SK-N-SH (cell line): ENCODE measurements at regions not wholly inside any gene's neighbourhood (a gene's known extent, or its start where the extent isn't known, plus 50 kb on each side); places are given as distances from the start of the nearest gene placed in this dataset.

Experiments used
- CTCF ChIA-PET: fragments of 300-600, 350-600 bp; formaldehyde crosslinking; extraction: SDS; loops from one replicate; lab custom pipeline; 2021; lab: Yijun Ruan, JAX
- POLR2A ChIA-PET: fragments of 350-600 bp; sonication (Branson Sonifier 250); formaldehyde crosslinking; extraction: SDS; loops from one replicate; lab custom pipeline; 2020; ENCODE audit warnings: antibody characterized with exemption, inconsistent platforms; lab: Yijun Ruan, JAX
- DNase-seq: peaks from one replicate; pipeline ENCODE4 v3.0.0; 2012
- H2AFZ ChIP-seq: fragments of 200-600 bp; sonication (generic); 2 replicates; pipeline ENCODE4 v1.8.1; 2016; ENCODE audit warnings: antibody characterized with exemption, mild to moderate bottlenecking, low read depth
- H3F3A ChIP-seq: fragments of 200-600 bp; sonication (generic); replicated peaks from 2 replicates; pipeline ENCODE3; 2016; ENCODE audit warnings: antibody characterized with exemption, mild to moderate bottlenecking; ENCODE audit not compliant: insufficient read depth
- H3K27ac ChIP-seq, 2 experiments: fragments of 200-500 bp in 1 of 2; fragments of 200-600 bp in 1 of 2; sonication (Bioruptor generic) in 1 of 2; sonication (generic), shearing (Covaris generic) in 1 of 2; 2 replicates each; pipeline versions ENCODE4 v1.5.1 to v1.6.1; 2014 to 2016; ENCODE audit warnings: low read depth in 2 of 2, inconsistent platforms in 1 of 2, low read length in 1 of 2, mild to moderate bottlenecking in 1 of 2, mixed read lengths in 1 of 2
- H3K27me3 ChIP-seq: fragments of 200-600 bp; sonication (generic), shearing (Covaris generic); 2 replicates; pipeline ENCODE4 v1.6.1; 2016; ENCODE audit warnings: mixed run types; ENCODE audit not compliant: insufficient read depth
- H3K36me3 ChIP-seq, 2 experiments: fragments of 200-500 bp in 1 of 2; fragments of 200-600 bp in 1 of 2; sonication (Bioruptor generic) in 1 of 2; sonication (generic) in 1 of 2; replicated peaks in 1 of 2; 2 replicates each; pipeline versions ENCODE3 to v1.5.1; 2014 to 2016; ENCODE audit warnings: low read length in 1 of 2, mild to moderate bottlenecking in 1 of 2; ENCODE audit not compliant: insufficient read depth in 2 of 2, control insufficient read depth in 1 of 2
- H3K4me1 ChIP-seq, 2 experiments: fragments of 200-500 bp in 1 of 2; fragments of 200-600 bp in 1 of 2; sonication (Bioruptor generic) in 1 of 2; sonication (generic), shearing (Covaris generic) in 1 of 2; 2 replicates each; pipeline versions ENCODE4 v1.5.1 to v1.6.1; 2014 to 2016; ENCODE audit warnings: low read depth in 1 of 2, low read length in 1 of 2, mixed run types in 1 of 2; ENCODE audit not compliant: insufficient read depth in 2 of 2, control insufficient read depth in 1 of 2
- H3K4me2 ChIP-seq: fragments of 200-600 bp; sonication (generic), shearing (Covaris generic); 2 replicates; pipeline ENCODE4 v1.6.1; 2017; ENCODE audit warnings: mixed run types
- H3K4me3 ChIP-seq, 2 experiments: fragments of 200-500 bp in 1 of 2; fragments of 200-600 bp in 1 of 2; sonication (Bioruptor generic) in 1 of 2; sonication (generic), shearing (Covaris generic) in 1 of 2; 2 replicates each; pipeline versions ENCODE4 v1.5.1 to v1.8.1; 2014 to 2016; ENCODE audit warnings: low read depth in 2 of 2, inconsistent platforms in 1 of 2, low read length in 1 of 2, mild to moderate bottlenecking in 1 of 2, mixed read lengths in 1 of 2, moderate library complexity in 1 of 2
- H3K79me2 ChIP-seq: fragments of 200-600 bp; sonication (generic); 2 replicates; pipeline ENCODE4 v1.8.1; 2017; ENCODE audit warnings: mild to moderate bottlenecking; ENCODE audit not compliant: insufficient read depth
- H3K9ac ChIP-seq: fragments of 200-600 bp; sonication (generic); 2 replicates; pipeline ENCODE4 v1.6.1; 2017; ENCODE audit warnings: mixed run types
- H3K9me2 ChIP-seq: fragments of 200-600 bp; sonication (generic); 2 replicates; pipeline ENCODE4 v1.6.1; 2017; ENCODE audit warnings: mixed run types
- H3K9me3 ChIP-seq: fragments of 200-600 bp; sonication (generic); 2 replicates; pipeline ENCODE4 v1.6.1; 2017; ENCODE audit warnings: mixed run types, mild to moderate bottlenecking, moderate library complexity
- H4K20me1 ChIP-seq: fragments of 200-600 bp; sonication (generic); 2 replicates; pipeline ENCODE4 v1.6.1; 2017; ENCODE audit warnings: mild to moderate bottlenecking, mixed run types; ENCODE audit not compliant: insufficient read depth
- FOXM1 ChIP-seq: IDR thresholded peaks from 2 replicates; pipeline ENCODE4 v1.4.0; 2012; ENCODE audit warnings: low read depth, mild to moderate bottlenecking
- GATA2 ChIP-seq: sonication (generic); formaldehyde crosslinking; IDR thresholded peaks from 2 replicates; pipeline ENCODE4 v1.5.0; 2020; ENCODE audit warnings: mild to moderate bottlenecking, missing genetic modification reagents
- MAX ChIP-seq: IDR thresholded peaks from 2 replicates; pipeline ENCODE4 v1.4.0; 2012; ENCODE audit warnings: low read depth
- NFIC ChIP-seq: IDR thresholded peaks from 2 replicates; pipeline ENCODE4 v1.4.0; 2012; ENCODE audit warnings: borderline replicate concordance
- REST ChIP-seq: IDR thresholded peaks from 2 replicates; pipeline ENCODE4 v1.6.1; 2012; ENCODE audit warnings: mild to moderate bottlenecking, low read depth, low read length, moderate library complexity
- RFX5 ChIP-seq: IDR thresholded peaks from 2 replicates; pipeline ENCODE4 v1.6.1; 2012; ENCODE audit warnings: mild to moderate bottlenecking, improper control_type of control experiment, low read length
- SIN3A ChIP-seq: IDR thresholded peaks from 2 replicates; pipeline ENCODE4 v1.6.1; 2012; ENCODE audit warnings: low read depth, mild to moderate bottlenecking, low read length, moderate library complexity, borderline replicate concordance
- USF1 ChIP-seq: IDR thresholded peaks from 2 replicates; pipeline ENCODE4 v1.4.0; 2012; ENCODE audit warnings: low read depth, borderline replicate concordance
- YY1 ChIP-seq: IDR thresholded peaks from 2 replicates; pipeline ENCODE4 v1.4.0; 2012; ENCODE audit warnings: low read depth, mild to moderate bottlenecking
- ZBTB33 ChIP-seq: IDR thresholded peaks from 2 replicates; pipeline ENCODE4 v1.4.0; 2012; ENCODE audit warnings: low read depth, borderline replicate concordance
- WGBS: methylation state at CpG from one replicate; pipeline ENCODE4 v1.1.6; 2017; ENCODE audit warnings: low lambda C conversion rate; 5-methylcytosine and 5-hydroxymethylcytosine counted together

- Histone ChIP-seq H3K4me1 (peaks cover 2 to 11% of the 10 kb centered on the region in 2 experiments; a peak in 3 of 4 replicates), H3K9ac (no peak overlapping the region), H3K4me3 (no peak overlapping the region), H3K27me3 (no peaks in the 10 kb centered on the region; the same call in 1 of the 2 replicates), H3K4me2 (no peak overlapping the region), H3K27ac (no peak overlapping the region), H3F3A (no peaks in the 10 kb centered on the region), H3K79me2 (no peaks in the 10 kb centered on the region), H3K9me2 (no peaks in the 10 kb centered on the region), H3K36me3 (no peaks in the 10 kb centered on the region), H2AFZ (no peak overlapping the region), H3K9me3 (no peaks in the 10 kb centered on the region)
- POLR2A ChIA-PET: interaction anchor here (0.6 kb wide), 1 partner anchor 88 kb away, joined by 3 read pairs; no protein-coding TSS in a partner anchor
- 63% methylated on average over 7 of the region's 7 CpGs for WGBS
- DNase-seq: no peak
- no peak for TF ChIP-seq ZBTB33
- no peak for TF ChIP-seq FOXM1
- TF ChIP-seq GATA2 (CRISPR knock-in tag): no peak
- no peak for TF ChIP-seq REST
- no peak for TF ChIP-seq RFX5
- no peak for TF ChIP-seq SIN3A
- no peak for TF ChIP-seq MAX
- no peak for TF ChIP-seq NFIC
- no peak for TF ChIP-seq YY1
- TF ChIP-seq USF1: no peak
- TF ChIP-seq, all 33 proteins: peak for 0
- CTCF ChIA-PET: interaction anchor here (1.1 to 1.3 kb wide), 2 partner anchors 14 to 157 kb away, joined by 3 read pairs; no protein-coding TSS in a partner anchor
- H4K20me1 ChIP-seq: no peaks in the 10 kb centered on the region
Observed at GRCh38 chr5:17373814-17374556, 124.0 kb upstream of the TAF11L2 start.
